ENCODE measurements at regions not wholly inside any gene's neighbourhood (a gene's known extent, or its start where the extent isn't known, plus 50 kb on each side); places are given as distances from the start of the nearest gene placed in this dataset.
A peak's percentile ranks its signal among the peaks of the same experiment; 100 is the strongest.

DNA sequence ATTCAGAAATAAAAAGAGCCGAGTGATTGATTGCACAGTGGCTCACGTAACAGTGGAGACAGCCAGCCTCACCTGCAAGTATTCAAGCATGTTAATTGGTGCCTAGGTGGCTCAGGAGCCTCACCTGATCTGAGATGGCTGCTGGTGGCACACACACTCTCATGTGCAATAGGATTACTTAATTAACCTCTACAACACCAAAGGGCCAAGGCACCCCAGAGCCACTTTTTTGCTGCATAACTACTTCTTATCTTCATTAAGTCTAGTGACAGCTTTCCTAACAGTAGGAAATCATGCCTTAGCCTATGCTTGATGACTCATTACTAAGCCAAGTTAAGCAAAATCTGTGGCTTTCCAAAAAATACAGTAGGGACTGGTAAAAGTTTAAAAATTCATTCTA is 117.3 kb upstream of the NOCT start:
- in situ Hi-C loops (cut with HindIII; ENCODE audit: low sequenced_read_pairs) = no loop called here

GRCh38 chr4:138897811-138898226 is 117.8 kb upstream of the NOCT start:
- DNase-seq (ENCODE audit: low spot score) = peak; percentile 22
- in situ Hi-C loops (cut with HindIII; ENCODE audit: low sequenced_read_pairs) = no loop called here

More for the DNA sequence above, 117.3 kb upstream of the NOCT start:
- no peak for DNase-seq (ENCODE audit: low spot score)

GRCh38 chr4:138894709-138895108 is 120.9 kb upstream of the NOCT start:
- in situ Hi-C loops (cut with HindIII; ENCODE audit: low sequenced_read_pairs) = no loop called here
- DNase-seq (ENCODE audit: low spot score) = no peak

DNA sequence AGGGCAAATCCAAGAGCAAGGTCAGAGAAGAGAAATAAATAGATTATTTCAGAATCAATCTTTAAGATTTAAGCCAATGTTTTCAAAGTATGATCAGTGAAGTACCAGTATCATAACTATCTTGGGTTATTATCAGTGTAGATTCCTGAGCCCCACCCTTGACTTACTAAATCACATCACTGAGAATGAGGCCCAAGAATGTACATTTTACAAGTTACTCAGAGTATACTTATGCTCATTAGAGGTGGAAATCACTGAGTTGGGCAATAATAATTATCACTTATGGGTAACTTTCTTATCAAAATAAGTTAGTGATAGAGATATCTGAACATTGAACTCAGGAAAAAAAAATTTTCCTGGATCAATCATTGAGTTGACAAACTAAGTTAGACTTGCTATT is 121.6 kb upstream of the NOCT start:
- in situ Hi-C loops (cut with HindIII; ENCODE audit: low sequenced_read_pairs) = no loop called here
- no peak for DNase-seq (ENCODE audit: low spot score)

- in situ Hi-C loops (cut with HindIII; ENCODE audit: low sequenced_read_pairs) = no loop called here
- no peak for DNase-seq (ENCODE audit: low spot score)
Measured at GRCh38 chr4:138892483-138893407, 122.8 kb upstream of the NOCT start.

- in situ Hi-C loops (cut with HindIII; ENCODE audit: low sequenced_read_pairs) = no loop called here
- no peak for DNase-seq (ENCODE audit: low spot score)
Measured at GRCh38 chr4:138891631-138892031, 124.0 kb upstream of the NOCT start.

DNA sequence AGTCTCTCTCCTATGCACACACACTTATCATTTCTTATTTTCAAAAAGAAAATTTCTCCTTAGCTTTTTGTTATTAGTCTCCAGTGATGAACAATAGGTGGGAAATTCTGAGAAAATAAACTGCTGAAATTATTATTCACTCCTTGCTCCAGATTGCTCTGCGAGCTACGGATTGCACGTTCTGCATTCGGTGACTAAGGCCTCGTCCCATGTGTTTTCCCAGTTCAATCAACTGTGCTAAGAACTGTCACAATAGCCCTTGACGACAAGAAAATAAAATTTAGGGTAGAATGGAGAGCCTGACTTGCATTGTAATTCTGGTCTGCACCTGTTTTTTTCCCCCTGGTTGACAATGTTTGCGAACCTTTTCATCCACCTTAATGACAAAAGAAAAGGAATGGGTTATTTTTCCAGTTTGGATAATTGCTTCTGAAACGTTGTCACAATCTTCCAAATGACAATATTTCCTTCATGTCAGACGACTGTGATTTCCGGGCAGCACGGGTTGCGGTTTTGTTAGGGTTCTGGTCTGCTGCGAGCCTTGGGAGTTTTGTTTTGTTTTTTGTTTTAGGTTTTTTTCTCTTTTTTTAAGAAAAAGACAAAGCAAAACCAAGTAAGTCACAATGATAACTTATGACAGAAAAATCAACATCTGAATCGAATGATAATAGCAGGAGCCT is 124.5 kb upstream of the NOCT start:
- DNase-seq (ENCODE audit: low spot score) = no peak
- in situ Hi-C loops (cut with HindIII; ENCODE audit: low sequenced_read_pairs) = no loop called here

GRCh38 chr4:138889216-138889615 is 126.4 kb upstream of the NOCT start:
- no peak for DNase-seq (ENCODE audit: low spot score)
- in situ Hi-C loops (cut with HindIII; ENCODE audit: low sequenced_read_pairs) = no loop called here

GRCh38 chr4:138887741-138888140 is 127.8 kb upstream of the NOCT start:
- in situ Hi-C loops (cut with HindIII; ENCODE audit: low sequenced_read_pairs) = no loop called here
- no peak for DNase-seq (ENCODE audit: low spot score)

- in situ Hi-C loops (cut with HindIII; ENCODE audit: low sequenced_read_pairs) = no loop called here
- DNase-seq (ENCODE audit: low spot score) = no peak
Measured at GRCh38 chr4:138887341-138887740, 128.2 kb upstream of the NOCT start.

DNA sequence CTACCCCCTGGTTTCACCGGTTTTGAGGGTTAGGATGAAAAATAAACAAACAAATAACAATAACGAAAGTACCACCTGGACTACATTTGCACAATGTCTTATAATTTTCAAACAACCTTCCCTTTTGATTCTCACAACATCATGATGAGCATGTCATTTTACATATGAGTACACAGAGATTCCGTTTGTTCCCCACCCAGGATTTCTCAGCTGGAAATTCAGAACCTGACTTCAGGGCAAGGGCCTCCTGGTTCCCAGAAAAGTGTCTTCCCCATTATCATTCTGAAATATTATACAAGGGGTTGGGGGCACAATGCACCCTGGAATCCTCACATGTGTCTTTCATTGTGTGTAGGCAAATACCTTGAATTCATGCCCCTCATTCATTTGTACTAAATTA is 135.8 kb upstream of the NOCT start:
- DNase-seq (ENCODE audit: low spot score) = no peak
- in situ Hi-C loops (cut with HindIII; ENCODE audit: low sequenced_read_pairs) = no loop called here

DNA sequence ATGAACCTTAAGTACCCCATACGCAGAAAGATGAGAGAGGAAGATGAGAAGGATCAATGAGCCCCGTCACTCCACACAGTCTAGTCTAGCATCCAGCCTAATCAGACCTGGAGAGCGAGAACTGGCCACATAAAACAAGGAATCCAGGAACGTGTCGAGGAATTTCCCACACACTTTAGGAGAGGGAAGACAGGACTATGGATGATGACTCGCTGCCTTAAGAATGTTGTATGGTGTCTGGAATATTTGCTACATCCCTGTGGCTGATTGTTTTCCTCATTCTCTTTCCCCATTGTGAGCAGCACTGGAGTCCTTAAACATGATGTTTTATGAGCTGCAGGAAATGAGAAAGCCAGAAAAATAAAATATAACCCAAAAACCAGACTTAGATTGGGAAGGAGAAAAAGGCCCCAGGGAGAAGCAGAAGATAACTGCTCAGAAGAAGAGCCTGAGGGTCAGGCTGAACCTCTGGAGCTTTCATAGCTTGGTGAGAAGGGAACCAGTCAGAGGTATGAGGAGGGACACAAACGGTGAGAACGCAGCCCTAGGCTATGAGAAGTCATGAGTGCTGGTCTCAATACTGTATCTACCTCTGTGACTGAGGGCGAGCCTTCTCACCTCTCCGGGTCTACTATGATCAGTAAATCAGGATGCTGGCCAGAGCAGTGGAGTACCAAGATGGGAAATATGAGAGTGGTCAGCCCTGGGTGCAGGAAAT is 139.5 kb upstream of the NOCT start:
- in situ Hi-C loops (cut with HindIII; ENCODE audit: low sequenced_read_pairs) = no loop called here
- DNase-seq (ENCODE audit: low spot score) = no peak

DNA sequence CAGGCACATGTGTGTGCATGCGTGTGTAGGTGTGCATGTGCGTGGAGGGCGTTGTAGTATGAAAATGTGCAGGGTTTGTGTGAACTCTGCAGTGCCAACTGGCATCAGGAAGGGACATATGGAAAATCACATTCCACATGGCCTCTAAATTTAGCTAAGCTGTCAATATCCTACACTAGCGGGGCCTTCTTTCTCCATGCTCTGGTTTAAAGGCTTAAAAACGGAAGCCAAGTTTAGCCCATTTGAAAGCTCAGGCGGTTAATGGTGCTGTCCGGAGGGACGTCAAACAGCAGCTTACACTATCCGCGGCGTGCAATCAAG is 144.1 kb upstream of the NOCT start:
- DNase-seq (ENCODE audit: low spot score) = no peak
- in situ Hi-C loops (cut with HindIII; ENCODE audit: low sequenced_read_pairs) = no loop called here

GRCh38 chr4:138870737-138871554 is 144.6 kb upstream of the NOCT start:
- DNase-seq (ENCODE audit: low spot score) = peak; percentile 89
- in situ Hi-C loops (cut with HindIII; ENCODE audit: low sequenced_read_pairs) = no loop called here

DNA sequence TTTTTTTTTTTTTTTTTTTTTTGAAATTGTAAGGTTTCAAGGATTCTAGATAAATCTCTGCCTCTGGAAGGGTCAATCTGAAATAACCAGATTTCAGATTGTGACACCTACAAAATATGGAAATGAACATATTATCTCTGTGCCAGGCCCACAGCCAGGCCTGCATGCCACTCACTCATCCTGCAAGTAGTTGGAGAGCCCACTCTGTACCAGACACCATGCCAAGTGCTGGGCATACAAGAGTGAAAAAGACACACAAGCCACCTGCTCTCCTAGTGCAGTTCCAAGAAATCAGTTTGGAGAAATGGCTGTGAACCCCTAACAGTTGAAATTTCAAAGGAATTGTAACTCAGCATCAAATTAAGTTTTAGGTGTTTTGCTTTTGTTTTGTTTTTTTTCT is 145.9 kb upstream of the NOCT start:
- DNase-seq (ENCODE audit: low spot score) = peak; percentile 78
- in situ Hi-C loops (cut with HindIII; ENCODE audit: low sequenced_read_pairs) = no loop called here

DNA sequence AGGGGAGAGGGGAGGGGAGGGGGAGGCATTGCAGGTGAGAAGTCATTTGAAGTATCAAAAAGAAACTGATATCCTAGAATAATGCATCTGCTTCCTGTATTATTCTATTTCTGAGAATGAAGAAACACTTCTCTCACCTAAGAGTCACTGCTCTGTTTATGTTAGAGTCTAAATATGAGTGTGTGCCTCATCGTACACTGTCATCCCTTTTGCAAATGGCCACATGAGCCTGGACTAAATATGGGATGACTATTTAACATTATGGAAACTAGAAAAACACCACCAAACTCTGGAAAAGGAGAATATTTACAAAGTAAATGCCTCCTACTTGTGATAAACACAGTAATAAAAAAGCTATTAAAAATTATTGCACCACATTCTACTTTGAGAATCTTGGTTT is 146.4 kb upstream of the NOCT start:
- DNase-seq (ENCODE audit: low spot score) = no peak
- in situ Hi-C loops (cut with HindIII; ENCODE audit: low sequenced_read_pairs) = no loop called here

DNA sequence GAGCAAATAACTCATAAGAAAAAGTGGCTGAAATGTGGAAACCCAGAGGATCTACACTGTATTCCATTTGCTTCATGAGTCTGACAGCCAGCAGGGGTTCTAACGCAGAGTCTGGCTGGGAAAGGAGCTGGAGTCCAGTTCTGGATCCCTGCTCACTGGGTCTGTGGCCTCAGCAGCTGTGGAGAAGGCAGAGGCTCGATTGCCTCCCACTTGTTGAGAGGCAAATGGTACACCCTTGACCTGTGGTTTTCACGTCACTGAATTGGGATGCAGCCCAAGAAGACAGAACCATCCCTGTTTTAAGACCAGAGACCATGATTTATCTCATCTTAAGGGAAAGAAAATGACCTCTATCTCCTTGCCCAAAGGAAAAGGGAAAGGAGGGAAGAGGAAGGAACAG is 147.0 kb upstream of the NOCT start:
- DNase-seq (ENCODE audit: low spot score) = no peak
- in situ Hi-C loops (cut with HindIII; ENCODE audit: low sequenced_read_pairs) = no loop called here

DNA sequence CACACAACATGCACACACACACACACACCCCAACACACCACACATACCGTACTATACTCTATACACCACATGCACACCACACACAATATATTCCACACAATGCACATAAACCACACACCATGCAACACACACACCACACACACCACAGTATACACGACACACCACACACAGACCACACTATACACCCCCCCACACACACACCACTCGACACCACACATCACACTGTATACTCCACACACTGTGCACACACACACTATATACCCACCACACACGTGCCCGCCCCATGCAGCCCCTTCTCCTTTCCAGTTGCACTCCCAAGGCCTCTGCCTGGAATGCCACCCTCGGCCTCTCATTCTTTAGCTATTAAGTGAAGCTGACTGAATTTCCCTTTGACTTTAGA is 148.2 kb upstream of the NOCT start:
- DNase-seq (ENCODE audit: low spot score) = no peak
- in situ Hi-C loops (cut with HindIII; ENCODE audit: low sequenced_read_pairs) = no loop called here

DNA sequence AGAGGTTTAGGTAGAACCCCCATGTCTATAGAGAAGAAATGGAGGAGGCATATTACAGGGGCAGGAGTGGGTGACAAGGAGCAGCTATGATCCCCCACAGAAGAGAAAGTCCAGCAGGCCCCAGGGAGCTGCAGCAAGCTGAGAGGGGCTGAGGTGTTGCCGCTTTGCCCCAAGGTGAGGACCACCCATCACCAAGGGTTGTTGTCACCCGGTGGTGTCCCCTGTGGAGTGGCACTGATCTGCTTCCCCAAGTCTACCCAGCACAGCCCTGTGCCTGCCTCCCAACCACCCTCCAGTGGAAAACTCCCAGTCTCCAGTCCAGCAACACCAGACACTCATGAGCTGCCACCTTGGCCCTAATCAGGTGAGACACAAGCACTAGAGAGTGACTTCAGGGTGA is 149.3 kb upstream of the NOCT start:
- DNase-seq (ENCODE audit: low spot score) = no peak
- in situ Hi-C loops (cut with HindIII; ENCODE audit: low sequenced_read_pairs) = no loop called here
